GM18870 (cell line): ENCODE measurements at regions not wholly inside any gene's neighbourhood (a gene's known extent, or its start where the extent isn't known, plus 50 kb on each side); places are given as distances from the start of the nearest gene placed in this dataset.

Experiments
- ATAC-seq: cut with Tn5 transposase; IDR thresholded peaks from one replicate; pipeline ENCODE4 v1.9.1; 2021; ENCODE audit warnings: moderate library complexity; ENCODE audit not compliant: unreplicated experiment

DNA sequence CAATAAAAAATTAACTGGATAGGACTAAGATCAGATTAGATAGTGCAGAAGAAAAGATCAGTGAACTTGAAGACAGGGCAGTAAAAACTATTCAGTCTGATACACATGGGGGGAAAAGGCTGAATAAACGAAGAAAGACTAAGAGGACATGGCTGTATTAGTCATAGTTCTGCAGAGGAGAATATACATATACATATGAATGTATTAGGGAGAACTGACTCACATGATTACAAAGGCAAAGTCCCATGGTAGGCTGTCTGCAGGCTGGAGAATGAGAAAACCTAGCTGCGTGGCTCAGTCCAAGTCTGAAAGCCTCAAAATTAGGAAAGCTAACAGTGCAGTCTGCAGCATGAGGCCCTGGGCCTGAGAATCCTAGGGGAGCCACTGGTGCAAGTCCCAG, 98.2 kb upstream of the GNAO1 start:
- ATAC-seq, result no peak

DNA sequence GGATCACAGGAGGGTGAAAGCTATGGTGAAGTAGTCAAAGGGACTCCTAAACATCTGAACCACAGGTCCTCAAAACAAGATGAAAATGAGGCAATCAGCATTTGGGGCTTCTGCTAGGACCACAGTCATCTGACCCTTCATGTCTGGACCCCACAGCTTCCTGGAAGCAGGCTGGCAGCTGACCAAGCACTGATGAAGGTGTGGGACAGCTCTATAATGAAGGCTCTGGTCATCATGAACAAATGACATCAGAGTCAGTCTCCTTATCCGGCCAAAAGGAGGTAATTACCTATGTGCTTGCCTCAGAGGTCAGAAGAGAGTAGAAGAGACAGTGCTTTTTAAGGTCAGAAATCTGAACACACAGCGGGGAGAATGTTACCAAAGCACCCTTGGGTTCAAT, 101.2 kb upstream of the GNAO1 start:
- no peak for ATAC-seq

DNA sequence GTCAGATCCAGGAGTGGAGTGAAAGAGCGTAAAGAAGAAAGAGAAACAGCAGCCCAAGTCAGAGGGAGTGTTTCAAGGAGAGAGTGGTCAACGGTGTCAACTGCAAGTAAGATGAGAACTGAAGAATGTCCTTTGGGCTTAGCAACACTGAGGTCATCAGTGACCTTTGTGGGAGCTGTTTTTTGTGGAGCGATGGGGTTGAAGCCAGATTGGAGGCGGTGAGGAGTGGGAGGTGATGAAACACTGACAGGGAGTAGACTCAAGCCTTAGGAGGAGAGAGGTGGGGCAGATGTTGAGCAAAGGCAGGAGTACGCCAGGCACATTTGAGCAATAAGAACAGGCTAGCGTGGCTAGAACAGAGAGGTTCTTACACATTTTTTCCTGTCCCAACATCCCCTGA, 103.7 kb upstream of the GNAO1 start:
- ATAC-seq, result no peak

DNA sequence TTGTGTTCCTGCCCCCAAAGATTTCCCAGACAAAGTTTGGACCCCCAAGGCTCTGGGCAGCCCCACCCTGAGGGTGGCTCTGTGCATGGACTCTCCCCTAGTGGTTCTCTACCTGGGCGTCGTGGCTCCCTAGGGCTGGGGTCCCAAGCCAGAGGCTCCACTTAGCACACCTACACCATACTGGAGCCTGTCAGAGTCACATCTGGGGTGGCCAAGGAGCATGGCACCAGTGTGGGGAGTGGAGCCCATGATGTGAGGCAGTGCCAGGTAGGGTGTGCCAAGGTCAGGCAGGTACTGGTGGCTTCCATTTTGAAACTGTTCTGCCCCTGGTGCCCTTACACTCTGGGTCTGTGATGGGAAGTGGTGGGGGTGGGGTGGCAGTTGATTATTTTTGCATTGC, 109.9 kb upstream of the GNAO1 start:
- no peak for ATAC-seq

DNA sequence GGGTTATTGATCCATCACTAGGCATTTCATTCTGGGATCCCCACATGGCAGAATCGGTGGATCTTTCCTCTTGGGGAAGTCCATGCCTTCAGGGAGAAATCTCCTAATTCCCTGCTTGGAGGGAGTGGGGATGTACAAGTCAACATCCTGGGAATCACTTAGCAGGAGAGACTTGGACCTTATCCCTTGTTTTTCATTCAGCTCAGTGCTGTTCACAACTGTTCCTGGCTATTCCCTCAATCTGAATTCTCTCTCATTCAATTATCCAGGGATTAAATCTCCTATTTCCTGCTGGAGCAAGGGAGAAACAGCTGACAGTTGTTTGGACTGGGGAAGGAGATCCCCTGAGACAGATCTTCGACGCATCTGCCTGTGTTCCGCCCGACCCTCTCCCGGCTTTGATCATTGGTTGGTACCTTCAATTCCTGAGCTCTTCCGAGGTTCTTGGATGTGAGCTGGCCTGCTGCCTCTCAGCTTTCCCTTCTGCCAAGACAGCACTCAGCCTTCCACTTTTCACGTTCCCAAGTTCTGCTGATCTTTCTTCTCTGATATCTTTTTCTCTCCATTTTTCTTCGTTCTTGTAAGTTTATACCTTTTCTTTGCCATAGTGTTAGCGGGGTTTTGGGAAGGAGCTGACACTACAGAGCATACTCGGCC, 115.4 kb upstream of the GNAO1 start:
- ATAC-seq, result no peak

DNA sequence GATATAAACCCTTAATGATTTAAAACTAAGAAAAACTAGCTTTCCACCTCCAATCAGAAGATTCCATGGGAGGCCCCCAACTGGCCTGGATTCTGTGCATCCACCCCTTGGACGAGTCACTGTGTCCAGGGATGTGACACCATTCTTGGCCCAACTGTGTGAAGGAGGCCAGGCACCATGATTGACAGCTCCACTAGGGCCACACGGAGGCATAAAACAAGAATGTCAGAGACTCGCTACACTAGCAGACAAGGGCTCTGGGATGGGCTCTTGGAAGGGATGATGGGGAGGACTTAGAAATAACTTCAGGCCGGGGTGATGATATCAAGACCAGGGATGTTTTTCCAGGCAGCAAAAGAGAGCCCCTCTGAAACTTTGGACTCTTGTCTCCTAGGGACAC, 117.8 kb upstream of the GNAO1 start:
- ATAC-seq, result no peak

DNA sequence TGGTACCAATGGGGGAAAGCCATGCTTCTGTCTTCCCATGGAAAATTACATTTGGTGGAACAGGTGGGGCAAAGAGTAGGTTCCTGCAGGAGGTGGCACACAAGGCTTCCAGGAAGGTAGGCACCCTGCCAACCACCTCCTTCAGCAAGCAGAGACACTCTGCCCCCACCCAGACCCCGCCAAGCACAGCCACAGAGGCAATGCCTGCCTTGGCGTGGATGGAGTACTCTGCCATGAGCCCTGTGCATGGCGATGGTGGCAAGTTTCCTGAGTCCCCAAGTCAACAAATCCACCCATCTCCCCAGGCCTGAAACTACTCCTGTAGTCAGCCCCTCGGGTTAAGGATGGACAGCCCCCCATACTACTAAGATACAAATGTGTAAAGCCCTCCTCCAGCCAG, 119.2 kb upstream of the GNAO1 start:
- ATAC-seq, result no peak

DNA sequence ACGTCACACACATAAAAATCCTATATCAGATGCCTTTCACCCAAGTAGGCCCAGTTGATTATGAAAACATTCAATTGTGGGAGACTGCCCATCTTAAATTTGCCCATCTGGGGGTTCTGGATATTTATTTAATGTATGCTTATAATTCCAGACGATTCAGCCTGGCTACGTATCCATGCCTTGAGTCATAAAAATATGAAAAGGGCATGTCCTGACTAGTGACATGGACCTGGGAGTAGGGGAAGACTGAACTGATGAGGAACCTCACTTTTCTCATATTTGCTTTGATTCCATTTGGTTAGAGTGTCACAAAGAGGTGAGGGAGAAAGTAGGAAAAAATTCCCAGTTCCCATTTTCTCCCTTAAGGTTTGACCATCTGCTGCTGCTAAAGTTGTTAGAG, 122.5 kb upstream of the GNAO1 start:
- no peak for ATAC-seq

DNA sequence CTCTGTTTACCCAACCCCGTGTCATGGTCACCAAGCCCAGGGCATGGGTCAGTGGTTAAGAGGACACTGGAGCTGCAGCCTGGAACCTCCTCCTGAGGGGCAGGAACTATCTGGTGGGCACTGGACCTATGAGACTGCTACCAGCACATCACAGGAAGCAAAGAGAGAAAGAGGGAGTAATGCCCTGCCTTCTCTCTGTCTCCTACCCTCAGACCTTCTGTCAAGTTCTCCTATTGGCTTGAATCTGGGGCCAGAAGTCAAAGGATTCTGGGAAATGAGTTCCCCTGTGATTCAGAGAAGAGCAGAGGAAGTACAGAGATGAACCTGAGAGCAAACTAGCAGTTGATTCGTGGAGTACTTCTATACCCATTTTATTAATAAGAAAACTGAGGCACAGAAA, 123.0 kb upstream of the GNAO1 start:
- ATAC-seq, result no peak

DNA sequence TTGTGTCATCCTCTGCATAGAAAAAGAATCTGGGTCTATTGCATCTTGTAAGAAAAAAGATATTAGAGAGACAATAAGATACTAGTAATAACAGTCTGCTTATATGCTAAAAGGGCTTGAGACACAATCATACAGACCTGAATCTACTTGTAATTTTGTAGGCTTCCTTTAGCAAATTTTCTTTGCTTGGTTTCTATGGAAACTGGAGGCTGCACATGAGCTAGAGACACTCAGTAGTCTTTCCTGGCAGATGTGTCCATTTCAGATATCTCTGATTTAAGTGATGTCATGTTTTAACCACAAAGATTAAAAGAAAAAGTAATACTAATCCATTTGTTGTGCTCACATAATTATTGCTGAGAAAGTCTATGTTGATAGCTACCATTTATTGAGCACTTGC, 123.9 kb upstream of the GNAO1 start:
- no peak for ATAC-seq

DNA sequence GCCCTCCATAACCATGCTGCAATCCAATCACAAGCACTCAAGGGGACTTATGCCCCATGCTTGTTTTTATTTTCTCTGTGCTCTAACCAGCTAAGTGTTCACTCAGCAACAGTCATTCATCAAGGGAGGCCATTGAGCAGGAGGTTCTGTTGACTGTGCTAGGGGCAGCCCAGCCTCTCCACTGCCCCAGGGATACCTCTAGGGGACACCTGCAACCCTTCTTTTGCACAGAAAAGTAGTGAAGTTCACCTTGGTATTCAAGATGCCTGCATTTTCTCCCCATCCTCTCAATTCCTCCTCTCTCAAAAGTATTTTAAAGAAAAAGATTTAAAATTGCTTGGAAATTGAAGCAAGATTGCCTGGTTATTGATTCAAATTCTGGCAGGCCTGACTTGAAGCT, 124.7 kb upstream of the GNAO1 start:
- no peak for ATAC-seq

DNA sequence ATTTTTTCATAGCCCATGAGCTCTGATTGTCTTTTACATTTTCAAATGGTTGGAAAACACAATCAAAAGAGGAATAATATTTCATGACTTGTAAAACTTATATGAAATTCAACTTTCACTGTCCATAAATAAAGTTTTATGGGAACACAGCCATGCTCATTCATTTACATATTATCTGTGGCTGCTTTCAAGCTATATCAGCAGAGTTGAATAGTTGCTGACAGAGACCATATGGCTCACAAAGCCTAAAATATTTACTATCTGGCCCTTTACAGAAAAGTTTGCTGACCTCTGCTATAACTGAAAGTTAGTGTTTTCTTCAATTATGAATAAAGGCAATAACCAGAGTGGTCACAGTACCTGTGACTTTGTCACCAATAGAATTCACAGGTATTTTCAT, 128.2 kb upstream of the GNAO1 start:
- ATAC-seq, result no peak

DNA sequence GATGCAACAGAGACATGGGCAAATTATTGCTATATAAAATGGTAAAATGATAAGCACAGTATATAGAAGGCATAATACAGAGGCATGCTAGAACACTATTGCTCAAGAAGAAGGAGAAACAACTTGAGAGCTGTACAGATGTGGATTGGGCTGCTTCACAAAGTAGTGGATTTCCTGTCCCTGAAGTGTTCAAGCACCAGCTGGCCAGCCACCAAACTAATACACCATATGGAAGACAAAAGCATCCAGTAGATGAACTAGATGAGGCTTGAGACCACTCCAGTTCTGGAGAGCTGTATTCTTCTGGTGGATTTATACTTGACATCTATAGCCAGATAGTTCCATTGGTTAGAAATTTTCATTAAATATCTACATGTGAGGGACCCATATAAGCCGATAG, 134.1 kb upstream of the GNAO1 start:
- no peak for ATAC-seq

DNA sequence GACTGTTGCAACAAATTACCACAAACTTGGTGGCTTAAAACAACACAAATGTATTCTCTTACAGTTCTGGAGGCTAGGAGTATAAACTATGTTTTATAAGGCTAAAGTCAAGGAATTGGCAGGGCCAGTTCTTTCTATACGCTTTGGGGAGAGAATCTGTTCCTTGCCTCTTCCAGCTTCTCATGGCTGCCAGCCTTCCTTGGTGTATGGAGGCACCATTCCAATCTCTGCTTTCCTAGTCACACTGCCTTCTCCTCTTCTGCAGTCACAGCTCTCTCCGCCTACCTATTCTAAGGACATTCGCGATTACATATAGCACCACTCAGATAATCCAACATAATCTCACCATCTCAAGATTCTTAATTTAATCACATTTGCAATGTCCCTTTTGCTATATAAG, 140.4 kb upstream of the GNAO1 start:
- ATAC-seq, result no peak

DNA sequence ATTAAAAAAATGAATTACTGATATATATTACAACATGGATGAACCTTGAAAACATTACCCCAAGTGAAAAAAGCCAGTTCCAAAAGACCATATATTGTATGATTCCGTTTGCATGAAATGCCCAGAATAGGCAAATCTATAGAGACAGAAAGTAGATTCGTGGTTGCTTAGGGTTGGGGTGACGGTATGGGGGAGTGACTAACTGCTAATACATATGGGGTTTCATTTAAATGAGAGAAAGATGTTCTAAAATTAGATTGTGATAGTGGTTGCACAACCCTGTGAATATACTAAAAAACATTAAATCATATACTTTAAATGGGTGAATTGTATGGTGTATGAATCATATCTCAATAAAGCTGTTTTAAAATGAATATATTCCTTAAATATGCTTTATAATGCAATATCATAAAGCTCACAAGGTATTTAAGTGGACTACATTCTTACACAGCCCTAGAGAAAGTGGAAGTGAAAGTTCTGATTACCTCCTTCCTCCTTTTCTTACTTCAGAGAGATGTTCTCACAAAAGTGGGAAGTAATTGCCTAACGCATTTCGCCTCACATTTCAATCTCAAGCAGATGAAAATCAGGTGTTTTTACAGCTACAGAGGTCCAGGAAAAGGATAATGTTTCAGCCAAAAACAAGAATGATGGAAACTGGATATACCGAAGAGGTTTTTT, 142.7 kb upstream of the GNAO1 start:
- ATAC-seq, result peak; percentile 90

DNA sequence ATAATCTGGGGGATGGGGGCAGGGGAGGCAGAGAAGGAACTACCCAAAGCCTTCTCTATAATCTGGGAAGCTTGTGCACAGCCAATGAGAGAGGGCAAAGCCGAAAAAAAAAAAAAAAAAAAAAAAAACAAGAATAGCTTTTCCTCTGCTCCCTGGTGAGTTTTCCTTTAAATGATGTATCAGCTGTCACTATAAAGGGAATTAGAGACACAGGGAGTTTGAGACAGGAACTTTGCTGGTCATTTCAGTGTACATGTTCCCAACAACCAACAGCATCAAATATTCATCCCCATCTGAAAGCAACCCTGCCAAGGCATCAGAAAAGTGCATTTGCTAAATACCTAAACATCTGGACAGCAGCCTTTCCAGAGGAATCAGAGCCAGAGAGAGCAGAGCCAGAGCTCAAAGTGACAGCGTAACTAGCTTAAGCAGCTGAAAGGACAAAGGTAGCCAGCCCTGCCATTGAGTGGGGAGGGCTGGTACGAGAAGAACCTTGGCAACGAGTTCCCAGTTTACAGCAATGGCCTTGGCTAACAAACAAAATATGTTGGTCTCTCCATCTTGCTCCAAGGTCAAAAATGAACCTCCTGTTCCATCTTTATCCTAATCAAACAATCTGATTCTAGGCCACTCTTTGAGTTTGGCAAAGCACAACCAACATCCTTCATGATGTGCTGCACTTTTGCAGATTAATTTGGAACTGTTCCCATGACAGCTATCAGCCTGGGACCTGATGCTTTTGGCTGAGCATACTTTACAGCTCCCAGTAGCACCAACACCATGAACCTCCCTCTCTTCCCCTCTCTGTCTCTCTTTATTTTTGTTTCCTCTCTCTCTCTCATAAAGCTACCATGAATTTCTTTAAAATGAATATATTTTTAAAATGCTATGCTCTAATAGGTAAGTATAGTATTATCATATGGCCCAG, 143.7 kb upstream of the GNAO1 start:
- ATAC-seq, result no peak

DNA sequence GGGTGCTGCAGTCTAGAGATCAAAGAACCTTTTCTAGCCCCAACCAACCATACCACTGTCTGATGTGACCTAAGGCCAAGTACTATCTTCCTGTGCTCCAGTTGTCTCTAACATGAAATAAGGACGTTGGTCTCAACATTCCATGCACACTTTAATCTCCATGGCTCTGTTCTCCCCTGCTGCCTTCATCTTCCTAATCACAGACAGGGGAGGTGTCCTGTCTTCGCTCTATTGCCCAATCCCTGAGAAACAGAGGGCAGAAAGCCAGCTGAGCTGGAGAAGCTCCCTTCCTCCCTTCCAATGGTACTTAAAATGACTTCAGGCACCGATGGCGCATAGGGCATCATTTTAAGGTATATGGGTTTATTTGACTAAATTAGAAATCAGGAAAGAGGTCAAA, 148.9 kb upstream of the GNAO1 start:
- ATAC-seq, result no peak

DNA sequence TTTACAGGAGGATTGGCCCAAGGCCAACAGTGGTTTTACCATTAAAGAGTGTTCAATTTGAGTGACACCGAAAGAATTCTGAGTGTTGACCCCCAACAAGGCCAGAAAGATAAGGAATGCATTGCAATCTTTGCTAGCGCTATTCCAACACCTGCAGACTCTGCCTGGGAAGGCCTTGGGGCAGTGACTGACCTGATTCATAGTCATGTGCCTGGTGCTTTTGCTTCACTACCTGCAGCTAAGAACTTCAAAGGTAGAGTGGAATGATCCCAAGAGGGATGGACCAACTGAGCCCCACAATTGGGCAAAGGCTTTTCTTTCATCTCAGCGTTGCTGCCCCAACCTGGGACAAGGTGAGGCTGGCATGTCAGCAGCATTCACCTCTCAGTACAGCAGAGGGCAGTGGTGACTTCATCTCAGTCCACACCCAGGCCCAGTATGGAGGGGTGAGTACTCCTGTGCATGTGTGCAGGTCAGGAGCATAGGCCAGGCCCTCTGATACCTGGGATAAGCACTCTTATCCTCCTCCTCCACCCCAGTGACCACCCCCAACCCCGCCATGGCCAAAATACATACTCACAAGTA, 149.6 kb upstream of the GNAO1 start:
- ATAC-seq, result no peak

DNA sequence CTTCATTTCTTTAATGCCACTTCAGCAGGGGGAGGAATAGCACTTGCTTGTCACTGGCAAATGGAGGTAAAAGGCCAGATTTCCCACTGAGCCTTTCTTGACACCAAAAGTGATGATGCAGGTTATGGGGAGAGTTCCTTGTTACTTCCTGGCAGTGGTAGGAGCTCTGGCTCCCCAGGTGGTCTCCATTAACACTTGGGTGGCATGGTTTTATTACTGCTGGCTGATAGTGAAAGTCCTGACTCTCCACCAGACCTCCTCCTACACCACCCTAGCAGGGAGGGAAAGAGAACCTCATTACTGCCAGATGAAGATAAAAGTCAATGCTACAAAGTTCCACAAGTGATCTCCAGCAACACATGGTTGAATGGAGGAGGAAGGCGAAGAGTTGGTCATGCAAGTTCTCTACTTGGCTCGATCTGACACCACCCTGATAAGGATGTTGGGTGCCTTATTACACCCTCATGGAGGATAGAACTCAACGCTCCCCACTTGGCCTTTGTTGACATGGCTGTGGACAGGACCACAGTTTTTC, 152.7 kb upstream of the GNAO1 start:
- no peak for ATAC-seq

DNA sequence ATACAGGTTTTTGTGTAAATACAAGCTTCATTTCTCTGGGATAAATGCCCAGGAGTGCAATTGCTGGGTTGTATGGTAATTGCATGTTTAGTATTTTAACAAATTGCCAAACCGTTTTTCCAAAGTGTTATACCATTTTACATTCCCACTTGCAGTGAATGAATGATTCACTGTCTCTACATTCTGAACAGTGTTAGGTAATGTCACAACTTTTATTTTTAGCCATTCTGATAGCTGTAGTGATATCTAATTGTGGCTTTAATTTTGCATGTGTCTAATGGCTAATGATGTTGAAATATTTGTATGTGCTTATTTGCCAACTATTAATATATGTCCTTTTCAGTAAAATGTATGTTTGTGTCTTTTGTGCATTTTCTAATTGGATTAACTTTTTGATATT, 156.9 kb upstream of the CES5A start:
- no peak for ATAC-seq

DNA sequence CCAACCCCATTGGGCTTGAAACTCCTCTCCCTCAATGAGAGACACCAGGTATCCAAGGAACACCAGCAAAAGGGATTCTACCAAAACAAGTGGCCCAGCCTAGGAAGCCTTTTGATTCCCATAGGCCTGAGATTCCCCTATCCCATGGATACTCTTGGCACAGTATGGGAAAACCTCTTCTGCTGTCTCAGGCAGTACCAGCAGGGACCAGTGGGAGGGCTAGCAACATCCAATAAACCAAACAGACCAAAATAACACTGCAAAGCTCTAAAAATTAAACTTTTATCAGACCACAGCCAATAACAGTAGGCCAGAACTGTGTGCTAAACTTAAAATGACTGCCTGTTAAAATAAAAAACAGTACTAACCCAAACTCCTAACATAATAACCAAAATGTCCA, 153.9 kb upstream of the CES5A start:
- no peak for ATAC-seq
